ENCODE measurements at regions not wholly inside any gene's neighbourhood (a gene's known extent, or its start where the extent isn't known, plus 50 kb on each side); places are given as distances from the start of the nearest gene placed in this dataset.

- TF ChIP-seq RAD21 (IDR thresholded peaks at IDR 0.05; ENCODE audit: low read length): no peak
- TF ChIP-seq SIN3A (IDR thresholded peaks at IDR 0.05; ENCODE audit: borderline replicate concordance, low read depth, low read length): no peak
- no peak for TF ChIP-seq TCF12 (IDR thresholded peaks at IDR 0.05)
- no peak for TF ChIP-seq USF2 (IDR thresholded peaks at IDR 0.05; ENCODE audit: borderline replicate concordance, low read depth, low read length)
- TF ChIP-seq EP300 (IDR thresholded peaks at IDR 0.05; ENCODE audit: borderline replicate concordance in 1 of 2, low read depth in 1 of 2, low read length in 1 of 2): no peak
- TF ChIP-seq TAF1 (IDR thresholded peaks at IDR 0.05; ENCODE audit: borderline replicate concordance, low read depth, low read length): no peak
- TF ChIP-seq CTCF (IDR thresholded peaks at IDR 0.05): no peak
- TF ChIP-seq POLR2AphosphoS5 (IDR thresholded peaks at IDR 0.05; ENCODE audit: low read depth, low read length): no peak
- TF ChIP-seq FOXM1 (IDR thresholded peaks at IDR 0.05; ENCODE audit: low read depth): no peak
- TF ChIP-seq EZH2phosphoT487 (IDR thresholded peaks at IDR 0.05; ENCODE audit: borderline replicate concordance, low read depth): no peak
Observed at GRCh38 chr12:97050509-97050908, 143.5 kb downstream of the NEDD1 start.
